GM23338 (cell line): ENCODE measurements at regions not wholly inside any gene's neighbourhood (a gene's known extent, or its start where the extent isn't known, plus 50 kb on each side); places are given as distances from the start of the nearest gene placed in this dataset.

Experiments
- ATAC-seq: fragments of 200-7000 bp; cut with Tn5 transposase; 3 replicates; pipeline ENCODE4 v1.9.1; 2020
- DNase-seq: peaks from one replicate; pipeline ENCODE4 v3.0.0-alpha.2; 2015; ENCODE audit warnings: low spot score
- H2AFZ ChIP-seq: fragments of 200-600 bp; sonication (generic); 2 replicates; pipeline ENCODE4 v1.8.0; 2016; ENCODE audit warnings: antibody characterized with exemption, mild to moderate bottlenecking, moderate library complexity
- H3F3A ChIP-seq: fragments of 200-600 bp; sonication (generic); replicated peaks from 2 replicates; pipeline ENCODE4 v1.8.0; 2017; ENCODE audit warnings: antibody characterized with exemption, mixed run types, low read depth
- H3K27ac ChIP-seq: fragments of 200-600 bp; sonication (generic); 2 replicates; pipeline ENCODE4 v1.6.1; 2016; ENCODE audit warnings: low read depth
- H3K27me3 ChIP-seq: fragments of 200-600 bp; sonication (generic); 2 replicates; pipeline ENCODE4 v1.8.0; 2016; ENCODE audit warnings: mild to moderate bottlenecking, mixed run types, moderate library complexity; ENCODE audit not compliant: insufficient read depth
- H3K36me3 ChIP-seq: fragments of 200-600 bp; sonication (generic); 2 replicates; pipeline ENCODE4 v1.8.0; 2016; ENCODE audit warnings: mild to moderate bottlenecking; ENCODE audit not compliant: insufficient read depth
- H3K4me1 ChIP-seq: fragments of 200-600 bp; sonication (generic); 2 replicates; pipeline ENCODE4 v1.8.0; 2016; ENCODE audit warnings: mild to moderate bottlenecking, moderate library complexity; ENCODE audit not compliant: insufficient read depth
- H3K4me2 ChIP-seq: fragments of 200-600 bp; sonication (generic); 2 replicates; pipeline ENCODE4 v1.7.1; 2017; ENCODE audit warnings: mixed run types
- H3K4me3 ChIP-seq: fragments of 200-600 bp; sonication (generic); 2 replicates; pipeline ENCODE4 v1.6.1; 2016; ENCODE audit warnings: mixed run types
- H3K79me2 ChIP-seq: fragments of 200-600 bp; sonication (generic); replicated peaks from 2 replicates; pipeline ENCODE4 v1.8.0; 2017; ENCODE audit warnings: mild to moderate bottlenecking; ENCODE audit not compliant: insufficient read depth
- H3K9me2 ChIP-seq: fragments of 200-600 bp; sonication (generic); 2 replicates; pipeline ENCODE4 v1.8.0; 2017; ENCODE audit not compliant: insufficient read depth
- H4K20me1 ChIP-seq: fragments of 200-600 bp; sonication (generic); replicated peaks from 2 replicates; pipeline ENCODE4 v1.8.0; 2017; ENCODE audit warnings: mild to moderate bottlenecking; ENCODE audit not compliant: insufficient read depth
- H3K27ac Mint-ChIP-seq: 2 replicates; pipeline ENCODE4 v1.8.0; 2020; ENCODE audit warnings: inconsistent platforms, mild to moderate bottlenecking, moderate library complexity, mixed read lengths
- H3K27me3 Mint-ChIP-seq: 3 replicates; pipeline ENCODE4 v1.8.0; 2022; ENCODE audit warnings: low read depth, mild to moderate bottlenecking, moderate library complexity, mixed read lengths, inconsistent platforms; ENCODE audit not compliant: insufficient read depth, poor library complexity
- H3K36me3 Mint-ChIP-seq: 3 replicates; pipeline ENCODE4 v1.8.0; 2021; ENCODE audit warnings: low read depth, mild to moderate bottlenecking, inconsistent platforms, moderate library complexity, mixed read lengths
- H3K4me1 Mint-ChIP-seq: 3 replicates; pipeline ENCODE4 v1.8.0; 2020; ENCODE audit warnings: mild to moderate bottlenecking, inconsistent platforms, mixed read lengths
- H3K4me3 Mint-ChIP-seq: 3 replicates; pipeline ENCODE4 v1.8.0; 2021; ENCODE audit warnings: moderate library complexity, mild to moderate bottlenecking, inconsistent platforms, mixed read lengths
- H3K9me3 Mint-ChIP-seq: 3 replicates; pipeline ENCODE4 v1.8.0; 2020; ENCODE audit warnings: moderate library complexity, mild to moderate bottlenecking, inconsistent platforms, mixed read lengths
- CREB1 ChIP-seq: fragments of 250-450 bp; sonication (Bioruptor Pico); IDR thresholded peaks from 2 replicates; pipeline ENCODE4 v1.5.0; 2020; ENCODE audit warnings: low read depth, mild to moderate bottlenecking, moderate library complexity
- CTCF ChIP-seq, 2 experiments: fragments of 200-600 bp in 1 of 2; sonication (generic) in 1 of 2; conservative IDR thresholded peaks; 2 replicates each; pipeline versions ENCODE4 v1.5.1 to v1.6.1; 2016 to 2017; ENCODE audit warnings: antibody characterized with exemption in 2 of 2, low read depth in 2 of 2, mild to moderate bottlenecking in 2 of 2, moderate library complexity in 1 of 2
- ETS1 ChIP-seq: IDR thresholded peaks from 2 replicates; pipeline ENCODE4 v1.6.1; 2016; ENCODE audit warnings: antibody characterized with exemption
- EZH2 ChIP-seq: fragments of 200-600 bp; sonication (generic); IDR thresholded peaks from one replicate; pipeline ENCODE4 v1.8.0; 2017; ENCODE audit warnings: antibody characterized with exemption, mild to moderate bottlenecking, low read depth; ENCODE audit not compliant: unreplicated experiment
- EZH2phosphoT487 ChIP-seq: fragments of 200-600 bp; sonication (generic); IDR thresholded peaks from one replicate; pipeline ENCODE4 v1.8.1; 2018; ENCODE audit warnings: antibody characterized with exemption; ENCODE audit not compliant: unreplicated experiment
- JUNB ChIP-seq: IDR thresholded peaks from one replicate; pipeline ENCODE4 v1.6.1; 2016; ENCODE audit warnings: antibody characterized with exemption; ENCODE audit not compliant: unreplicated experiment
- NANOG ChIP-seq: IDR thresholded peaks from 2 replicates; pipeline ENCODE4 v1.6.1; 2016; ENCODE audit warnings: antibody characterized with exemption, borderline replicate concordance
- REST ChIP-seq: IDR thresholded peaks from one replicate; pipeline ENCODE4 v1.6.1; 2018; ENCODE audit warnings: antibody characterized with exemption; ENCODE audit not compliant: unreplicated experiment
- STAT1 ChIP-seq: IDR thresholded peaks from one replicate; pipeline ENCODE4 v1.6.1; 2016; ENCODE audit warnings: antibody characterized with exemption; ENCODE audit not compliant: unreplicated experiment
- ZNF114 ChIP-seq: fragments of 250-450 bp; sonication (Bioruptor Pico); IDR thresholded peaks from 2 replicates; pipeline ENCODE4 v1.5.0; 2020; ENCODE audit warnings: mild to moderate bottlenecking, moderate library complexity
- ZNF331 ChIP-seq: fragments of 250-450 bp; sonication (Bioruptor Pico); IDR thresholded peaks from 2 replicates; pipeline ENCODE4 v1.5.0; 2020; ENCODE audit warnings: low read depth, mild to moderate bottlenecking, moderate library complexity
- ZNF462 ChIP-seq: fragments of 250-450 bp; sonication (Bioruptor Pico); IDR thresholded peaks from 2 replicates; pipeline ENCODE4 v1.5.0; 2020; ENCODE audit warnings: mild to moderate bottlenecking, moderate library complexity

- Histone ChIP-seq H3K27me3 (no peaks in the 10 kb centered on the region), H3K9me2 (no peaks in the 10 kb centered on the region), H4K20me1 (no peaks in the 10 kb centered on the region), H3K79me2 (no peaks in the 10 kb centered on the region), H3K27ac (no peak overlapping the region), H3K4me3 (no peak overlapping the region), H3K4me1 (peaks cover 18% of the 10 kb centered on the region), H3F3A (no peaks in the 10 kb centered on the region), H2AFZ (no peak overlapping the region), H3K36me3 (no peaks in the 10 kb centered on the region), H3K4me2 (no peak overlapping the region)
- DNase-seq (no peak), ATAC-seq (no peak)
- peaks cover 23% of the 10 kb centered on the region for H3K4me1 Mint-ChIP-seq
- peaks cover 3% of the 10 kb centered on the region for H3K27me3 Mint-ChIP-seq
- no peaks in the 10 kb centered on the region for H3K36me3 Mint-ChIP-seq
- H3K4me3 Mint-ChIP-seq = no peak overlapping the region
- H3K9me3 Mint-ChIP-seq = no peaks in the 10 kb centered on the region; the same call in 2 of the 3 replicates
- no peak overlapping the region for H3K27ac Mint-ChIP-seq
- TF ChIP-seq REST (no peak), ZNF331 (CRISPR knock-in tag) (no peak), ZNF462 (CRISPR knock-in tag) (no peak), EZH2 (no peak), NANOG (no peak), EZH2phosphoT487 (no peak), CTCF (conservative IDR thresholded peaks at IDR 0.05; ENCODE audit: low read depth in 2 of 2) (no peak), ETS1 (no peak), ZNF114 (CRISPR knock-in tag) (no peak), STAT1 (no peak), JUNB (no peak), CREB1 (CRISPR knock-in tag) (no peak)
Observed at GRCh38 chr5:148926207-148926606, 99.8 kb downstream of the ADRB2 start.
